HG02884 (cell line): ENCODE measurements at regions not wholly inside any gene's neighbourhood (a gene's known extent, or its start where the extent isn't known, plus 50 kb on each side); places are given as distances from the start of the nearest gene placed in this dataset.

Experiments
- ATAC-seq: cut with Tn5 transposase; IDR thresholded peaks from one replicate; pipeline ENCODE4 v1.9.1; 2021; ENCODE audit warnings: mild to moderate bottlenecking, moderate library complexity; ENCODE audit not compliant: unreplicated experiment

DNA sequence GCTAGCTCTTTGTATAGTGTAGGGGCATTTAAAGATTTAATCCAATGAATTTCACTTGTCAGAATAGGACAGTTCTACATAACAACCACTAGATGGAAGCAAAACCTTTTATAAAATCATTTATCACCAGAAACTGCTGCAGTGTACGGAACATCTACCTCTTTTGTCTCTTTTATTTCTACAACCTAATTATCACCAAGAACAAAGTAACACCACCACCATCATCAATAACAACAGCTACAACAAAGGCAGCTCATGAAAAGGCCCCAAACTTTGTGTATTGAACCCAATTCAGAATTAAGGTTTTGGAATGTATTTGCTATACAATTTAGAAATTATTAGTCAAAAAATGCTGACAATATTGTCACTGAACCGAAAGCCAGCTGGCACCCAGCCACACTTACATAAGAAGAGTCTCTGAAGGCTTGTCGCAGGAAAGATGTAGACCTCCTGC lies 260.9 kb upstream of the RPS6KA3 start:
- peak; percentile 44 for ATAC-seq

DNA sequence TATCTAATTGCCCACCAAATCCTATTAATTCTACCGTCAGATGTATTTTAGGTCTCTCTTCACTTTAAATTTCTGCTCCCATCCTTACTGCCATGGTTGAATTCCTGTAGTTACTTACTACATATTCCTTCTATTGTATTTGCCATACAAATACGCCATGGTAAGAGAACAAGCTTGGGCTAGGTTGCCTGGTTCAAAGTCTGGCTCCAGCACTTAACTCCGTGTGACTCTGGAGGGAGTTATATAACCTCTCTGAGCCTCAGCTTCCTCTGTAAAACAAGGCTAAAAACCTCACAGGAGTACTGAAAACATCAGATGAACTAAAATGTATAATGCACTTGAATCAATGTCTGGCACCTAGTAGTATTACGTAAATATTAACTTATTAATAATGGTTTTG lies 260.3 kb upstream of the RPS6KA3 start:
- no peak for ATAC-seq

DNA sequence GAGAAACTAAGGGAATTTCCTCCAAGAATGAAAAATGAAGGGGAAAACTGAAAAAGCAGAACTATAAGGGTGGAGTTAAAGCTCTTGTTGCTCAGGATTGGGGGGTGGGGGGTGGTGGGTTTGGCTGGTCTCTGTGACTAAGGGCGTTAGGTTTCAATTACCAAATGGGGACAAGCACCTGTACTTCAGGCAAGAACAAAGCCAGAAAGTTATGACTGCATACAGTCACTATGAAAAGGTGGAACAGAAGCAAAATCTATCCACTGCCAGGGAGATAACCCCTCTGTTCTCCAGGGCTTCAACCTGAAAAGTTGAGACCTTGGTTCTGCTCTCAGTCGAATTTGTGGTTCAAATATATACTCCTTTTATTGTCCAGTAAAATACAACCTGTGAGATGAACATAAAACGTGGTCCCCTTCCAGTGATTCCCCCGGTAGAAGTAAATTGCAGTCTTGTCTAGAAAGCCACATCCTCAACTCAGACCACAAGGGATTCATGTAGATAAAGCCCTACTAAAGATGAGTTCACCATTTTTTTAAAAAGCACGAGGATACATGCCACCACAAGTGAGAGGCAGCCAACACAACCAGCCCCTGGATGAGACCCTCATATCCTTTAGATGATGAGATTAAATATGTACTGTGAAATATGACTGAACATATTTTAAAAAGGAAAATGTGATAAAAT lies 257.1 kb upstream of the RPS6KA3 start:
- peak; percentile 64 for ATAC-seq

DNA sequence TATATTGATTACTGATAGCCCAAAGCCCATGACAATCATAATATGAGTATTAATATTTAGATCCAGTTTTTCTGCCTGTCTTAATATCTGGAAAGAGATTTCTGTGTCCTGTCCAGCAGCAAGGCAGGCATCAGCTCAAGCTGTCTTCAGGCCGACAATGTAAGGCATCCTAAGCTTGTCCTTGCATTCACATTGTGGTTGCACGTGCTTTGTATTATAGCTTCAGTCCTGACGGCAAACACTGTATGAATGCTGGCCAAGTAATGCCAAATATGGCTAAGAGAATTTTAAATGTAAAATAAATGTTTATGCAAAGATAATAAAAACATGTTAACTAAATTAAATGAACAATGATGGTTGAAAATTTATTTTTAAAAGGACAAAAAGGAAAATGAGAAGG lies 255.7 kb upstream of the RPS6KA3 start:
- no peak for ATAC-seq

DNA sequence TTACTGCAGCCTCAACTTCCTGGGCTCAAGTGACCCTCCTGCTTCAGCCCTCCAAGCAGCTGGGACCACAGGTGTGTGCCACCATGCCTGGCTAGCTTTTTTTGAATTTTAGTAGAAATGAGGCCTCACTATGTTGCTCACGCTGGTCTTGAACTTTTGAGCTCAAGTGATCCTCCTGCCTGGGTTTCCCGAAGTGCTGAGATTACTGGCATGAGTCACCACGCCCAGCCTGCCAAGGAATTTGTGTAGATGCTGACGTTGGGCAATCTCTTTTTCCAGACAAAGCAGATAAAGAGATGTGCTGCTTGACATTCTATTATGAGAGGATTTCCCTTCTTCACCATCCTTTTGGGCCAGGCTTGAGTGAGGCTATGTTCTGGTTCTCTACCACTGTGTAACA lies 254.5 kb upstream of the RPS6KA3 start:
- no peak for ATAC-seq

DNA sequence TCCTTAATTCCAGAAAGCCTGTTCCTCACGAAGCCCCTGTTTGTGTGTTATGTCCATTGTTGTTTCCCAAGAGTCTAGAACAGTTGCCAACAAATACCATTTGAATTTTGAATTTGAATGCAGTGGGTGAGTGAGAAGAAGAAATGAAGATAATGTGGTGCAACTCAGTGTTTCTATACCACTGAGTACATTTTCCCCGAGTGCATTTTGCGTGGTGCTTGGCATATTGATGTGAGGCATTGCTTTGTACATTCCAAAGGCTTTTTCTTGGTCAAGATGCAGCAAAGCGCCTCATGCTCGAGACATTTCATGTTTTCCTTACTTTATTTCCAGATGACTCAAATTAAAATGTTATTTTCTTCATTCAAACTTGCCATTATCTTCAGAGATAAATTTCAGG lies 253.1 kb upstream of the RPS6KA3 start:
- ATAC-seq = no peak

DNA sequence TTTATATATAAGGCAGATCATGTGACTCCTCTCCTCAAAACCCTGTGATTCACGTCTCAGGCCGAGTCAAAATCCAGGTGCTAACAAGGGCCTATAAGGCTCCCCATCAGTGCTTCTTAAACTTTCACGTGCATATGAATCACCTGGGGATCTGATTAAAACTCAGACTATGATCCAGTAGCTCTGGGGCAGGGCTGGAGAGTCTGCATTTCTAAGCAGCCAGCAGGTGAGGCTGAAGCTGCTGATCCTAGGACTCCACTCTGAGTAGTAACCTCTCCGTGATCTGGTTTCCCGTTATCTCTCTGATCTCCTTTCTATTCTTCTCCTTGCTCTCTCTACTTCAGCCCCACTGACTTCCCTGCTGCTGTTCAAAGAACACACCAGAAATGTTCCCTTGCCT lies 252.4 kb upstream of the RPS6KA3 start:
- no peak for ATAC-seq

DNA sequence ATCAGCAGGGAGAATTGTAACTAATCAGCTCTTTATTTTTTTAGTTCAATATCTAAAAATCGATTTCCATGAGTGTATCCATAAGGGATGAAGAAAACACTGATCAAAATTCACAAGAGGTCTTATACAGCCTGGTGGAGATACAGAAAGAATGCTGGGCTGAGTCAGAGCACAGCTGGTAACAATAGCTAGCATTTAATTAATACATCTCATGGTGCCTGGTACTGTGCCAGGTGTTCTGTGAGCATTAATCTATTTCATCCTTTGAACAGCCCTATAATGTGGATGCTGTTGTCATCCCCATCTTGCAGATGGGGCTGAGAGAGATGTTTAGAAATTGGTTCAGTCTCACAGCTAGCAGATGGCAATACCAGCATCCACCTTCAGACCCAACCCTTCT lies 250.9 kb upstream of the RPS6KA3 start:
- ATAC-seq = no peak

DNA sequence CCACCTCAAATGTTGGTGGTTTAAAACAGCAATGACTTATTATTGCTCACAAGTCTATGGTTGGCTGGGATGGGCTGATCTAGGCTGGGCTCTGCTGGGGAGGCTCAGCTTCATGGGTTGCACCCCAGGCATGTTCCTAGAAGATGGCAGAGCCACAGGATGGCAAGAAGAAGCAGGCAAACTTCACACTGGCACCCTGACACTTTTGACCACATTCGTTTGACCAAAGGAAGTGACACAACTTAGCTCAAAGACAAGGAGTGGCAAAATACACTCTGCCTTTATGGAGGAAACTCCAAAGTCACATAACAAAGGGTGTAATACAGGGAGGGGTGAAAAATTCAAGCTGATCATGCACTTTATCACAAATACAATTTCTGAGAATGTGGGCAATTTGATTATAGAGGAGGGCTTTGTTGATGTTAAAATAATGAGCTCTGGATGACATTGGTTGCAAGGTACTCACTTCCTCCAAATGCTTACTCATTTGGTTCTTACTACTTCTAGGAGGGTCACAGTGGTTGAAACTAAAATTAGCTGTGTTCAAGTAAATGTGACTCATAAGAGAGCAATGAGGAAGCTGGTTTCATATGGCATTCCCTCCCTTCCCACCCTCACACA lies 249.2 kb upstream of the RPS6KA3 start:
- ATAC-seq = peak; percentile 97

DNA sequence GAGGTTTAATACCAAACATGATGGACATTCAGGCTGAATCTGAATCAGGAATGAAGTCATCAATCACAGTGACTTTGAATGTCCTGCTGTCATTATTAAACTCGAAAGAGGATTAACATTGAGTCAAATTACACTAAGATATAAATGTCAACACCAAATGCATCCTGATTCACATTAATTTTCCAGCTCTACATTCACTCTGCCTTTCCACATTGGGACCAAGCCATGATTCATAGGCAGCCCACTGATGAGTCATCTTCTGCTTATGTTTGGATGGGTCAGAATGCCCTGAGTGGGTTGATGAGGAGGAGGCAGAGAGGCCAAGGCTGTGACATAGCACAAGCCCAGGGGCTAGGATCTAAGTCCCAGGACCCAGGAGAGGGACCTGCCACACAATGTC lies 247.6 kb upstream of the RPS6KA3 start:
- no peak for ATAC-seq

DNA sequence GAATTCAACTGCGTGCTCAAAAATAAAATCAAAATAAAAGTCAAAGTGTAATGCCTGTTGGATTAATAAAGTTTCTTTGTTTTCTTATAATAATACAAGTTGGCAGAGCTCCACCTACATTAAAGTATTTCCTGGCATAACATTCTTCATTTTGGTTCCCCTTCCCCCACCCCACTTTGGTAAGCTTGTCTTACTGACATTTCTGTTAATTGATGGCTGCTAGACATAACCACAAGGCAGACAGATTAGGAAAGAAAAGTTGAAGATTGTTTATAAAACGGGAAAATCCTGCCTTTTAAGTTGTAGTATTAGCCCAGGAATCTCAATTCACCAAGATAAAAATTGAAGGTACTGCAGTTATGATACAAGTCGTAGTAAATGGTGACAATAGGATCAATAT lies 246.5 kb upstream of the RPS6KA3 start:
- no peak for ATAC-seq

DNA sequence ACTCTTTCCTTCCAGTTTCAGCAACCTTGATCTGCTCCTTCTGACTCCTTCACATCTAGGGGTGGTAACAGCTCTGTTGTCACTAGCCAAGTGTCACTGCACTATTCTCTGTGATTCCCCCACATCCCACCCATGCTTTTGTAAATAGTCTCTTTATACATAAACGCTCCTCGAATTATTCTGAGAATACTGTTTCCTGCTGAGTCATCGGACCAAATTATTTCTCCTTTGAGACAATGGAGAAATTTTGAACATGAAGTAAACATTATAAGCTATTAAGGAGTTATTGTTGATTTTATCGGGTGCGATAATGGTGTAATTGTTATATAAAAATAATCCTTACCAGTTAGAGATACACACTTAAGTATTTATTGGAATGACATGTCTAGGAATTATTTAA lies 245.1 kb upstream of the RPS6KA3 start:
- no peak for ATAC-seq

DNA sequence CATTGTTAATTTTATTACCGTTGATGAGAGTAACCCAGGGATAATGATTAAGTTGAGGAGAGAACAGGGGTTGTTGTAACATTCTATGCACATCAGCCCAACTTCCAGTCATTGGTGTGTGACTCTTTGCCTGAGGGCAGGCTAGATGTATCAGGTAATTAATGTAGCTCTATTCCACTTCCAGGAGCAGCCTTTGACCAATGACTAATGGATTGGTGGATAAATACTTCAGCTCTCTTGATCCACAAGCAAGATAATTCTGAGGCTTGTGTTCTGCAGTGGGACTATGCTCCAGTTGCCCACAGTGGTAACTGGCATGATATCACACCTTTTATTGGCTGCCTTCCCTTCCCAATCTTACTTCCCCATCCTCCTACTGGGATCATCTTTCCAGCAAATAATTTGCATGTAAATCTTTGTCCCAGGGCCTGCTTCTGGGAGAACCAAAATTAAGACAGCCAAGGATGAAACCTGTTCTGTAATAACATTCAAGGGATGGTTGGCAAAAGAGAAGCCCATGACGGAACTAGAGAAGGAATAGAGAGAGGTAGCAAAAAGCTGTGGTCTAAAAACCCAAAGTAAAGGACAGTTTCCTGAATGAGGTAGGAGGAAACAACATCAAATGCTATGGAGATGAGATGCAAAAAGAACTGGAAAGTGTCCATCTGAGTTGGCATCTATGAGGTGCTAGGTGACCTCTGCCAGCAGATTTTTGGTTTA lies 241.4 kb upstream of the RPS6KA3 start:
- no peak for ATAC-seq

DNA sequence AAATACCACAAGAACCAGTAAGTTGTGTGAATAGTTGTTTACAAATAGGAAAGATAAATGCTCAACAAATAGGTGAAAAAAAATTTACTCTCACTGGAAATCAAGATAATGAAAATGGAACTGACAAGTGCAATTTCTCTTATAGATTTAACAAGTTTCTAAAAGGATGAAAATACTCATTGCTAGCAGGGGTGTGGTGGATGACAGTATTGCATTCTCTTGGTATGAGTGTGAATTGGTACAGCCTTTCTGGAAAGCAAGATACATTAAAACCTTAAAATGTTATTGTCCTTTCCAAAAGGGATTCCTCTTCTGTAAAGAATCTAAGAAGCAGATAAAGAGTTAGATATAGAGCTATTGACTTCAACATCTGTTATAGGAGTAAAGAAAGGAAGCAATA lies 240.0 kb upstream of the RPS6KA3 start:
- ATAC-seq = no peak

DNA sequence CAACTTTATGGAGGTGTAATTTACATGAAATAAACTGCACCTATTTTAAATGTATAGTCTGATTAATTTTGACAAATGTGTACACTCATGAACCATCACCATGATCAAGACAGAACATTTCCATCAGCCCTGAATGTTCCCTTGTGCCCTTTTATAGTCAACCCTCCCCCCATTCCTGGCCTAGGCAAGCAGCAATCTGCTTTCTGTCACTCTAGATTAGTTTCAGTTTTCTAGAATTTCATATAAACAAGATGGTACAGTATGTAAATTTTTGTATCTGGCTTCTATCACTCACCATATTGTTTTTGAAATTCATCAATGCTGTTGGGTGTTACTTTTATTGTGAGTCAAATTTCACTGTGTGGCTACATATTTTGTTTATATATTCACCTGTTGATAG lies 234.2 kb upstream of the RPS6KA3 start:
- ATAC-seq = no peak

DNA sequence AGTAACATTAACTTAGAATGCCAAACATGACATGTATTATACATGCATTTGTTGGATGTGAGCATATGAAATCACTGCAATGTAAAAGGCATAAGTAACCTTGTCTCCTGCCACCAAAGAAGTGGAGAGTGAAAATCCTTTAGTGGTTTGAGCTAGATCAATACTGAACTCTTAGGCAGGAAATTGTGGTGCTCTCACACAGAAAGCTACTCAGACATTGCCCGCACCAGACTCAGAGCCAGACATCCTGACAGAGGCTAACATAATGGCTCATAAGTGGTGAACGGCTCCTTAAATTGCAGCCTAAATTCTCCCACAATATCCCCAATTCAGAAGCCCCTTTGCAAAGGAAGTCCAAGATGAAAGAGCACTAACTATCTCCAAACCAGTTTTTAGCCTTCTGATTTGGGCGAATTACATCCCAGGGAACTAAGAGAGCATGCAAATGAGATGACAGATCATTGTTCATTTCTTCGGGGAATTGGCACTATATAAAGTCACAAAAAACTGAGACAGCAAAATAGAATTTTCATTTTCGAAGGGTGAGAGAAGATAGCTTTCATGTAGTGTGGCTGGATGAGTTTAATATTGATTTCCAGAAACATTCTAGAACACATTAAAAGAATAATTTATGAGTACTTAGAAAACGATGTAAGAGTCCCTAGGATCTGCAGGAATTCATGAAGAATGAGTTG lies 233.6 kb upstream of the RPS6KA3 start:
- no peak for ATAC-seq

DNA sequence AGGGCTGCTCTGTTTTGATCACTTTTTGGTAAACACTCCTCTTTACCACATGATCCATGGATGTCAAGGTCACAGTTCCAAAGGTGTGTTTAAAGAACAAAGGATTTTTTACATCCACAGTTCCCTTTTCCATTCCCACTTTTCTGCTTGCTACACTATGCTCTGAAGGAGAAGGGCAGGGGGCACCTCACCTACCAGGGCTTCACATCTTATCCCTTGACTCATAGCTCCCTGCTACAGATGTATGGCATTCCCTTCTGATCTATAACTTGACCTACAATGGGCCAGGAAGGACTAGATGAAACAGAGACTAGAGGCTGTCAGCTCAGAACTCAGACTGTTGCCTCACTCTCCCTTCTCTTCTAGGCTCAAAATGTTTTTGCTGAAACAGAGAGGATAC lies 233.1 kb upstream of the RPS6KA3 start:
- ATAC-seq = no peak

DNA sequence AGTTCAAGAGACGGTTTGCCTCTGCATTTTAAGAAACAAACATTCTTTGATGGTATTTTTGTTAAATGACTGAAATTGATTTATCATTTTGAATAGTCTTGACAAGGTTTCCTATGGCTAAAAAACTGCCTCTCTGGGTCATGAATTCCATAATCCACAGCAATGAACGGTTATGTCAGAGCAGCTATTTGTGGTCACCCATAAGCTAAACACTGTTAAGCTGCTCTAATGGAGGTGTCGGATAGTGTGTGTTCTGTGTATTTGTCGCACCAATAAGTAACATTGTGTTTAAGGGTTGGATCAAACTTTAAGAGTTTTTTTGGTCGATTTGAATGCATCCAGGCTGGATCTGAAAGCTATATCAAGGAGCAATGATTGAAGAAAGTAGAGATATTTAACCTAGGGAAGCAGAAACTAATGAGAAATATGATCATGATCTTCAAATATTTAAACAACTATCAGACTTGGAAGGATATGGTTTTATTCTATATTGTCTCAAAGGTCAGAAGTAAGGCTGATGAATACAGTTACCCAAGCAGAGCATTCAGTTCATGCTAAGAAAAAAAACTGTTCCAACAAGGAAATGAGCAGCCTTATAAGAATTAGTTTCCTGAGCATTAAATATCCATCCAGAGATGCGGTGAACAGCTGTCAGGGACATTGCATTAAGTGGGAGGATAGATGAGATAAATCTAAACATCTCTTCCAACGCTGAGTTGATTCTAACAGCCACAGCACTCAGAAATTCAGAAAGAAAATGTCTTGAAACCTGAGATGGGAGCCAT lies 232.3 kb upstream of the RPS6KA3 start:
- ATAC-seq = no peak

DNA sequence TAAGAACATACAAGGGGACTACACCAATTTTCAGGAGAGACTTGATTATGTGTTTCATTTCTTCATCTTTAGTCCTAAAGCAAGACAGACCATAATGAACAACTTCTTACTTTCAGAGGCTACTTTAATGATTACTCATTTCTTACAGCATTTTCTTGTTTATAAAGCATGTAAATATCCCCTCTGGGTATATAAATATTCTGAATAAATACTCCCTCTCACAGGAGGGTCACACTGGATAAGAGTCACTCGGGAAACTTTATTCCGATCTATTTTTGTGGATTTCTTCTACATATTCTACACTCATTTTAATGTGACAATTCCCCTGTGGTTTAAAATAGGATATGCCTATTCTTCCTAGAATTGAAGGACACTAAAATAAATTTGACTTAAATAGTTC lies 228.9 kb upstream of the RPS6KA3 start:
- no peak for ATAC-seq

DNA sequence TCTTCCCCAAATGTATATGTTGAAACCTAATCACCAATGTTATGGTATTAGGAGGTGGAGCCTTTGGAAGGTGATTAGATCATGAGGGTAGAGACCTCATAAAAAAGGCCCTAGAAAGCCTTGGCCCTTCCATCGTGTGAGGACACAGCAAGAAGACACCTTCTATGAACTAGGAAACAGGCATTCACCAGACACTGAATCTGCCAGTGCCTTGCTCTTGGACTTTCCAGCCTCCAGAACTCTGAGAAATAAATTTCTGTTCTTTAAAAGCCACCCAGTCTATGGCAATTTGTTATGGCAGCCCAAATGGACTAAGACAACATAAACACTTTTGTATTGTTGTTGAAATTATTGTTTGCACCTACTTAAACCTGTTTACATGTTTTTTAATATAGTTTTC lies 221.8 kb upstream of the RPS6KA3 start:
- ATAC-seq = no peak

DNA sequence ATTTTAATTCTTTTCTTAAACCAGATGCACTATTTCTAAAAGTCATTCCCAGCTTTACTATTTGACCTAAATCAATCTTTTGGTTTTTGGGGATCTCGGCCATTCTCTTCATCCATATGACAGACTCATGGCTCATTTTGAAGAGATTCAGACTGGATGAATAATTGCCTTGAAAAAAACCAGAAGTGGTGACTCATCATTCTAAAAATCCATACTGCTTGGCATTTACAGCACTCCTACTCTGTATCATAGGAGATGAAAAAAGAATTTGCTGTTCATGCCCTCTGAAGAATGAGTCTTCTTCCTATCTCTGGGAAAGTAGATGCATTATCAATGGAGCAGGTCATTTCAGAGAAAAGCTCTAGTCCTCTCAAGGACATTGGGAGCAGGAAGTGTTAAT lies 220.5 kb upstream of the RPS6KA3 start:
- ATAC-seq = no peak
